SIG-M5 (cell line): ENCODE measurements at regions not wholly inside any gene's neighbourhood (a gene's known extent, or its start where the extent isn't known, plus 50 kb on each side); places are given as distances from the start of the nearest gene placed in this dataset.
"Not testable (repeated sequence)": the region's sequence is repeated elsewhere in the genome, so short reads cannot be mapped to it uniquely, and the experiment has no call there.

ENCODE experiments used
- DNase-seq: peaks from one replicate; lab custom pipeline; 2025; lab: John Stamatoyannopoulos, UW

DNA sequence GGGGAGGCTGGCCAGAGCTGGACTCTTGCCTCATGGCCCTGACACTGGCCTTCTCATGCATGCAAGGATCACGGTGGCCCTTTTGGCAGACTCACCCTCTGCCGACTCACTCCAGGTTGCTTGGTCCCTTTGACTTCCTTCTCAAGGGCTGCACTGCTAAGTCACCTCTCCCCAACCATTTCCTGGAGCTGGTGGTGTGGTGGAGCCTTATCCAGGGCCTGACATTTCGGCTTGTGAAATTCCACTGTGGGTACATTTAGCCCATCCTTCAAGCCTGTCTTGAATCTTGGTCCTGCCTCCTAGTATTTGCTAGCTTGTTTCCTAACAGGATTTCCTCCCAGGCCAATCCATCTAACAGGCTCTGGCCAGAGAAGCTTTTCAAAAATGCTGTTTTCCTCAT is 52.6 kb upstream of the JUN start:
- DNase-seq = no peak

DNA sequence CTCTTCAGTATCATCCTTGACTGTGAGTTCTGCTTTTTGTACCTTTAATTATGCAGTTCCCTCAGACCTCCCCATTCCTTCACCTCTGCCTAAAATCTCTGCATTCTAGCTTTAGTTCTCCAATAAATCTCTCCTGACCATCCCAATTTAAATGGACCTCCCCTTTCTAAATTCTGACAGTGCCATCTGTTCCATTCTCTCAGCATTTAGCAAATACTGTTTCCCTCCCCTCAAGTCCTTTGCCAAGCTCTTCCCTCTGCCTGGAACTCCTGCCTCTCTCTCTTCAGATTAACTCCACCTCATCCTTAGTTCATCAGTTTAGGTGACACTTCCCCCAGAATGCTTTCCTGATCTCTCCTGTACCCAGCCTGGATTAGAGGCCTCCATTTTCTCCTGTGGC is 54.0 kb upstream of the JUN start:
- DNase-seq = no peak

DNA sequence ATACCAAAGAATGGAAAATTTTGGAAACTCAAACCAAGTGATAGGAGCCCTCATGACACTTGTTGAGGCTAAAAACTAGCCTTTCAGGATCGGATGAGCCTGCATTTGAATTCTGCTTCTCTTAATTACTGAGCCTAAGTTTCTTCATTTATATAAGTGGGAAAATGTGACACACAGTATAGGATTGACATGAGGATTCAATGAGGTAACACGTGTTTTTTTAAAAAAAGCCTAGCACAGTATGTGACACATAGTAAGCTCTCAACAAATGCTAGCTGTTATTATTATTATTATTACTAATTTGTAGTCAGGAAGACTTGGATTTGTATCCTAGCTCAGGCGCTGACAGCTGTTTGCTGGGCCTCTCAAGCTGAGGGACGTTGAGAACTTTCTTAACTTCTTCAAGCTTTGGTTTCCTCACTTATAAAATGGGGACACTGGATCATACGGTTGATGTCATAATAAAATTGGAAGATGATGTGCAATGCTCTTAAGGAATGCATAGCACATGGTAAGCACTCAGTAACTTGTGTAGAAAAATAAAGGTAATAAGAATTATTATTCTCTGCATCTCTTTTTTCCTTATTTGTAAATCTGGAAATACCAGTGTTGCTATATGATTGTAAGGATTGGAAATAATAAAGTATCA is 55.4 kb upstream of the JUN start:
- DNase-seq = no peak

DNA sequence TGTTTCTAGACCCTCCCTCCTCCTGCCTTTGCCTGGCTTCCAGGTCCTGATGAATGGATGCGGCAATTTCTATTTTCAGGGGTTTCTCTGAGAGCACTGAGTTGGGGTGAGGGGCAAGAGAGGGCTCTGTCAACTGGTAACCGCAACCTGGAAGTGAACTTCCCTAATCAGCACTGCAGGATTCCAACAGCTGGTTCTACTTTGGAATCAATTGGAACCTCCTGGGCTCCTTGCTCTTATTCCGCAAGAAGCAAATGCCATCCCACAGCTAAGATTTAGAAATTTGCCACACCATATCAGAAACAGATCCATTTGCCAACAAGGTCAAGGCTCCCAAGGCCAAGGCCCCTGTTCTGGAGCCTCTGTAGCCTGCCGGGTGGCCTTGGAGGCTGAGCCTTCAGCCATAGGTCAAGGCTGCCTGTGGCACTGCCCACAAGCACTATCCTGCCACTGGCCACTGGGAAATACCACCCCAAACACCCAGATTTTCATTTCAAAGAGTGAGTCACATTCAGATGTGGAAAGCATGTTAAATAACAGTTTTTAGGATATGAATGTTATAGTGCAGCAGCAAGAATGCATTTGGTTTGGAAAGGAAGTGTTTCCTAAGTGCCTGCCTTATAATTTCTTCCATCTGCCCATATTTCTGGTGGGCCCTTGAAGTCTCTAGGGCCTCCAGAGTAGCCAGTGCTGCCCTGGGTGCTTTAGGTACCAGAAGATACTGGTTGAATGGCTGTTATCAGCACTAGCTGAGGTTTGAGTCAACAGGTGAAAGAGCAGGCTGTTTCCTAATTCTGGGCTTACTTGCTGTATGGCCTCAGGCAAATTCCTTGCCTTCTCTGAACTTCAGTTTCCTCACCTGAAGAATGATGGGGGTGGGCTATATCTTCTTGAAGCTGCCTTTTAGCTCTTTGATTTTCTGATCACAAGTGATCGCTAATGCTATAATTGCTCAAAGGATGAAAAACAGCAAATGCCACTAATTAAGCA is 56.3 kb upstream of the JUN start:
- no peak for DNase-seq

DNA sequence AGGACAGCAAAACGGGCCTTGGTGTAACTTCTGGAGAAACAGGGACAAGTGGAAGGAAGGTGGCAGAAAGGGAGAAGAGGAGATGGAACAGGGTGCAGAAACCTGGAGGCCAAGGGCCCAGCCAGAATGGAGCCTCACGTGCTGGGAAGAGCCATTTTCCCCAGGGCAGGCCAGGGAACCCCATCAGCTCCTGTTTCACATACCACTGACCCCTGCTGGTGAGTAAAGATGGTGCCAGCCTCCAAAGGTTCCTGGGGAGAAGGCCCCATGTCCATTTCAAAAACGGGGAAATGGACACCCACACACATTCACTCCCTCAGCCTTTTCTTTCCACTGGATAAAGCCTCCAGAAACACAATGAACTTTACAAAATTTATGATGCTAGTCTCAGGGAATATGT is 57.6 kb upstream of the JUN start:
- no peak for DNase-seq

DNA sequence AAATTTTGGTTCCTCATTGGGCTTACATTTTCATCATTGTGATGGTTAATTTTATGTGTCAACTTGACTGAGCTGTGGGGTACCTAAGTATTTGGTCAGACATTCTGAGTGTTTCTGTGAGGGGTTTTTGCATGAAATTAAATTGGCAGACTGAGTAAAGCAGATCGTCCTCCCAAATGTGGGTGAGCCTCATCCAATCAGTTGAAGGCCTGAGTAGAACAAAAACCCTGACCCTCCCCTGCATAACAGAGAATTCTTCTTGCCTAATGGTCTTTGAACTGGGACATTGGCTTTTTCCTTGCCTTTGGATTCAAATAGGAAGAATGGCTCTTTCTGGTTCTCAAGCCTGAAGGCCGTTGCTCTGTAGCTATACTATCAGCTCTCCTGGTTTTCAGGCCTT is 59.1 kb upstream of the JUN start:
- DNase-seq = no peak

DNA sequence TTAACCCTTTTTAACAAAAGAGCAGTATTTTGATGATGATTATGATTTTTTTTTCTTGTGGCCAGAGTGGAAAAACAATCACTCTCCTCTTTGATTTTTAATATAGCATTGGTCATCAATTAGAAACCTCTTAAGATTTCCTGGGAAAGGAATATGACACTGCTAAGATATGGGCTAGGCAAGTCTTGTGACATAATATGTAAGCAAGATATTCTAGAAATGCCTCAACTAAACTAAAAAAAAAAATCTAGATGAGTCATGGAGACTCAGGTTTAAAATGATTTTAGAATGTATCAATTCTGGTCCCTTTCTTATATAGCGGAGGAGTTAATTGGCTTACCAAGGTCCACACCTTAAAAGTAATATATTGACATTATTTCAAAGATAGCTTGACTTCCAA is 60.3 kb upstream of the JUN start:
- no peak for DNase-seq

DNA sequence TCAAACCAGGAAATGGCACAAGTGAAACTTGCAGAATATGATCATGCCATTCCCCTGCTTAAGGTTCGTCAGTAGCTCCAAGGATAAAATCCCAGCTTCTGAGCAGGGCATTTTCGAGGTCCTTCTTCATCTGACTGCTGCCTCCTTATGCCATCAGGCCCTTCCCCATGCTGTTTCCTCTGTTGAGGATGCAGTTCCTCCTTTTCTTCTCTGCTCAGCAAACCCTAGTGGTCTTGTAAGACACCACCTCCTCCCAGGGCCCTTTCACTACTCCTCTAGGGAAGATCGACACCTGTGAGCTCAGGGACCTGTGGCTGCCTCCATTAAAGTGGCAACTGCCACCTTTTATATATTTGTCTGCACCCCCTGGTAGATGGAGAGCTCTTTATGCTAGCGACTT is 62.1 kb upstream of the JUN start:
- no peak for DNase-seq

DNA sequence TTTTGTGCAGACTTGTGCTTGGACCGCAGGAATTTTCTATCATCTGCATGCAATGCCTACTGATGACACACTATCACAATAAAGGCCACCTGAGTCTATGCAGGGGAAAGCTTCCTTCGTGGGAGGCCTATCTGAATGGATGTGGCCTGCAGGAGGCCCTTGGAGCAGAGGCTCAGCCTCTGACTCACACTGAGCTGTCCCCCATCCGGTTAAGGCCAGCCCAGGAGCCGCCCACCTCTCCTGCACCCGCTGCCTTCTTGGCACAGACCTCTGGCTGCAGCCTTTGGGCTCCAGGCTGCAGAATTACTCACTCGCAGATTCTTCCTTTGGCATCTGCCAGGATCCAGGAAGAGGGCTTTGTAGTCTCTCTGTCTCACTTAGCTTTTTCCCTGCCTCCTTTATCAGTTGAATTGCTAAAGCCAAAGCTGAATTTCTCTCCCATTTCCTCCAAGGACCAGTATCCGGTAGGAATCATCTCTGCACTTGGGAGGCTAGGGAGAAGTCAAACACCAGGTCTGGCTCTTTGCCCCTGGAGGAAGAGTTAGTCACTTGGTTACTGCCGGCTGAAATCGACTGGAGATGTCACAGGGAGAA is 65.1 kb upstream of the JUN start:
- no peak for DNase-seq

DNA sequence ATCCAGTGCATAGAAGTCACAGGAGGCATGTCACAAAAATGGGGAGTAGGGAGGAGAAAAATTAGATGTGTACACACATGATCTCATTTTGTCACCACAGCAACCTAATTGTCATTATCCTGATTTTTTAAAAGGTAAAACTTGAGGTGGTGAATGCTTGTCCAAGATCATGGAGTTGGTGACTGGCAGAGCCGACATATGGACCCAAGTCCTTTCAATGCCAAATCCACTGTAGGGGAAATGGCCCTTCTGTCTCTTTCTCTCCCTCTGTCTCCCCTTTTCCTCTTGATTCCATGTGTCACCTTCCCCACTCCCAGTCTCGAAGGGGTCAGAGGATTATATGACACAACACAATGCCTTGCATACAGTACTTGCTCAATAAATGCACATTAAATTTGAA is 65.7 kb upstream of the JUN start:
- DNase-seq = no peak

DNA sequence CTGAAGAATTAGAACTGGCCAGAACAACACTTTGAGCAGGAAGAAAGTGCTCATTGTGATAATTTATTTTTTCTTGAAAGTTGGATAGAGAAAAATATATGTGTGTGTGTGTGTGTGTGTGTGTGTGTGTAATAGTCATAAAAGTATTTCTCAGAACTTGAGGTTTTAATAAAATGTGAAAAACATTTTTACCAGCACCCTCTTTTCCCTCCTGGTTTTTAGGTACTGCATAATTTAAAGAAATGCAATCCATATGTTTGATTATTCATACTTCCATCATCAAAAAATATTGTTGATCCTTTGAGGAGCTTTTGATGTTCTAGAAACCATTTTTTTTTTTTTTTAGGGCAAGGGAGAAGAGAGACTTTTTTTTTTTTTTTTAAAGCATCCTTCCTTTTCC is 66.8 kb upstream of the JUN start:
- DNase-seq = no peak

DNA sequence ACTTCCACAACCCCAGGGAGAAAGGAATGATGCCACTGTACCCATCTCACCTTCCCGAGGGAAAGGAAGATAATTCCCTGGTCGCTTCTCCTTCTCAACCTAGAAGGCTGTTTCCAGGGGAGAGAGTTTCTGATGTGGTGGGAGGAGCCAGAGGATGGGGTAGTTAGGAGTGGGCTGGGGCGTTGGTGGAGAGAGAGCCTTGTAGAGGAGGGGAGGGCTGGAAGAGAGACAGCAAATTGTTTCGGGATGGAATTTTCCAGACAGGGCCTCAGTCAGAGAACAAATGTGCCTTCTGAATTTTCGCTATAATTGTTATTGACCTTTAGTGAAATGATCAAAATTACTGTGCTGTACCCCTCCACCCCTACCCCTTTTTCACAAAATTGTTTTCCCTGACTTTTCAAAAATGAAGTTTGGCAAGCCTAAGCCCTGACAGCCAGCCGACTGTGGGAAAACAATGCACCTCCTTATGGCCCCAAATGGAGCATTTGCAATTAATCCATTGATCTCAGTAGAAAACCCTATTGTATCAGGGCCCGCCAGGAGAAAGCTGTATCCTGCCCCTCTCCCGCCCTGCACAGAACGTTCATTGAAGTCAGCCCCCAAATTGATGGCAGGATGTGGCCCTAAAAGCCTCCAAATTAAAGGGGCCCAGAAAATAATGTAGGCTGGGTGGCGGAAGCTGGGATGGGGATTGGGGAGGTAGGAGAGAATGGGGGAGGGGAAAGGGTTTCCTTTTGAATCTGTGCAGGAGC is 69.1 kb upstream of the JUN start:
- DNase-seq = no peak

DNA sequence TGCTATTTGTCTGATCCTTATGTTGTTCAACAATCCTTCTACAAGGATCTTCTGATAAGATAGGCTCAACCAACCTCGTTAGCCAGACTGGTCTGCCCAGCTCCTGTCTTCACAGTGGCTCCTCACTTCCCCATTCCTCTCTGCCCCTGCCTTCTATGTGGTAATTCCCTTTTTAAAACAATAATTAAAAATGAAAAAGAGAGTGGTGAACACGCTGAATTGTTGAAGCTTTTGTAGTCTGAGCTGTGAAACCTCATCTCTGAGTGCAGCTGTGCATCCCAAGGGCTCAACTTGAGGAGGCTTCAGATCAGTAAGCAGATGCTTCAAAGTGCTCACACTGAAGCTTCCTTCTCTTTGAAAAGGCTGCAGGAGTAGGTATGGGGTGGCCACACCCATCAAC is 70.7 kb upstream of the JUN start:
- no peak for DNase-seq

DNA sequence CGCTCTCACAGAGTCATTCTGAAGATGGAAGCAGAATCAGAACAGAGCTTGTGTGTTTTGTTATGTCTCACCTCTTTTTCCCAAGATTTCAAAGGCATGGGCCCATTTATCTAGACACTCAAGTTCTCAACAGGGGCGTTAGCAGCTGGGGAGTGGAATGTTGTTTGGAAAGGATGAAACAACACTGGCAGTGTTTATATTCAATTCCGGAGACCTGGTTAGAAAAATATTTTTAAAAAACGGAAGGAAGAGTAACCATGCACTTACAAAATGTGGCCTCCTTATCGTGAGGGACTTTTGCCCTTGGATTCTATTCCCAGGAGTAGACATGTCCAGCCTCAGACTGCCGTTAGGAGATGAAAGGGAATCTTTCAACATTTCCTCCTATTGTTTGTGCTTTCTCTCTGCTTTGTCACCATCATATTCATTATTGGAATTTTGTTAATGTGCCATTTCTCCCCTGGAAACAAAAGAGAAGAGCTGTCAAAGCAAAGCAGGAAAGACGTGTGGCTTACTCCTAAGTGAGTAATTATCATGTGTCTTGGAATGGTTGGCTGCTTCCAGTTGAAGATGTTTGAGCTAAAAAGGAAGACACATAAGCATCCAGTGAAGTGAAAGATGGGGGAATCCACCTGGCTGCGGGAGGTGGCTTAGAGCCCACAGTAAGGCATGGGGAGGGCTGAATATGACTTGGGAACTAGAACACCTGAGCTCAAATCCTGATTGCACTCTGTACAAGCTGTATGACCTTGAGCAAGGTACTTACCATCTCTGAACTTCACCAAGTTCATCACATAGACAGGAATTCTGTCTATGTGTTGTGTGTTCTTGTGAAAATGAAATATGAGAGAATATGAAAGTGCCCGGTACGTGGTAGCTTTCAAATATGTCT is 71.7 kb upstream of the JUN start:
- DNase-seq = no peak

DNA sequence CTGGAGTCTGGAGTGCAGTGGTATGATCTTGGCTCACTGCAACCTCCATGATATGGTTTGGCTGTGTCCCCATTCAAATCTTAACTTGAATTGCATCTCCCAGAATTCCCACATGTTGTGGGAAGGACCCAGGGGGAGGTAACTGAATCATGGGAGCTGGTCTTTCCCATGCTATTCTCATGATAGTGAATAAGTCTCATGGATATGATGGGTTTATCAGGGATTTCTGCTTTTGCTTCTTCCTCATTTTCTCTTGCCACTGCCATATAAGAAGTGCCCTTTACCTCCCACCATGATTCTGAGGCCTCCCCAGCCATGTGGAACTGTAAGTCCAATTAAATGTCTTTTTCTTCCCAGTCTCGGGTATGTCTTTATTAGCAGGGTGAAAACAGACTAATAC is 72.4 kb upstream of the JUN start:
- DNase-seq = not testable (repeated sequence)

DNA sequence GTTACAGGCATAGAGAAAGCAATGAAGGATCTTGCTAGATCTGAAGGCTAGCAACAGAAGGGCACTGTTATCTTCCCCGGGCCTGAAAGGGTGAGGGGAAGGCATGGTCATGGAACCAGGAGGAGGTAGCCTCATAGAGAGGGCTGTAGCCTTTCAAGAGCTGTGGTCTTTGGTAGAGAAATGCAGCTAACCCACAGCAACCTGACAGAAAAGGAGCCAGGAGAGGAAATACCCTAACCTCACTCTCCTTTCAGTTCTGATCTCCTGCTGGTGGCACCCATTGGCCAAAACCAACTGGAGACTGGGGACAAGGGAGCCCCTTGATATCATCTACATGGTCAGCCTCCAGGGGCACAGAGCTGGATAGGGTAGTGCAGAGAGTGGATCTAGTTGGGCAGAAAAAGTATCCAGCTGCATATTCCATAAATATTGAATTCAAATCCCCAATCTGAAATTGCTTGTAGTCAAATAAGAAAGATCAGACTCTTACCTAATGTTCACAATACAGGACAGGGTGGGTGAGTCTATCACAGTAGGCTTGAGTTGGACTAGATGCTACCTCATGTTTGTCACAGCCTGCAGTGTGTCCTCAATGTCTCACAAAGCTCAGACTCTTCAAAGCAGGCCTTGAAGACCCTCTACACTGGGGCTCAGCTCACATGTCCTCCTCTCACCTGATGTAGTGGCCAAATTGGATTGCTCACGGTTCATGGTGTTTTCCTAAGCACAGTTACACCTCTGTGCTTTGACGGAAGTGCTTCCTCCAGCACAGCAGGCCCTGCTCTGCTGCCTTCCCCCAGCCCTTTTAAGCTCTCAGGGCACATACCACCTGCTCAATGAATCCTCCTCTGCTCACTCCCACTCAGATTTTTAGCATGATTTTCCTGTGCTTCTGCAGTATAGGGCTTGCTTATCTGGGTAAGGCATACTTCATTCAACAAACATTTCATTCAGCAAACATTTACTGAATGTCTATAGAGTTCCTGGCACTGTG is 74.1 kb upstream of the JUN start:
- no peak for DNase-seq

DNA sequence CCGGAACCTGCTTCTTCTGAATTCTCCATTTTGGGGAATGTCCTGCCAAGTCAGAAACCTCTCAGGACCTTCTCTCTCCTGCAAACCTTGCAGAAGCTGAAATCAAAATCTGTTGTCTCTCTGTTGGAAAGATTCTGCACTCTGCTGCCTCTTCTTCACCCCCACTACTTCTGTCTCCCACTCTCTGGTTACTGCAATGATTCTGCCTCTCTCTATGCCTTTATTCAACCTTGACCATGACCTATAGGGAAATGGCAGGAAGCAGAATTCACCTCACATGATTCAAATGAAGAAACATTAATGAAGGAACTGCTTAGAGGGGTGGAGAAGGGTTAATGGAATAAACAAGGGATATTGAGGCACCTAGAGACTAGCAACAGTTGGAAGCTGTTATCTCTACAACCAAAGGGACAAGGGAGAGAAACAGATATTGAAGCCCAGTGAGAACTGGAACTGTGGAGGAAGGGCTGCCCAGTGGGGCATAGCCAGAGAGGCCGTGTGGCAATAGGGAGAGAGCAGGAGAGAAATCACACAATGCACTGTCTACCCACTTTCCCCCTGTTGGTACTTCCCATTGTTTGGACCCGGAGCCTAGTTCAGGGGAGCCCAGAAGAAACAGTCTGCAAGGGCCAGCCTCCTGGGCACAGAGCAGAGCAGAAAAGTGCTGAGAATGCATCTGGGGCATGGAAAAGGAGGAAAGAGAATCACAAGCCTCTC is 76.1 kb upstream of the JUN start:
- DNase-seq = no peak

DNA sequence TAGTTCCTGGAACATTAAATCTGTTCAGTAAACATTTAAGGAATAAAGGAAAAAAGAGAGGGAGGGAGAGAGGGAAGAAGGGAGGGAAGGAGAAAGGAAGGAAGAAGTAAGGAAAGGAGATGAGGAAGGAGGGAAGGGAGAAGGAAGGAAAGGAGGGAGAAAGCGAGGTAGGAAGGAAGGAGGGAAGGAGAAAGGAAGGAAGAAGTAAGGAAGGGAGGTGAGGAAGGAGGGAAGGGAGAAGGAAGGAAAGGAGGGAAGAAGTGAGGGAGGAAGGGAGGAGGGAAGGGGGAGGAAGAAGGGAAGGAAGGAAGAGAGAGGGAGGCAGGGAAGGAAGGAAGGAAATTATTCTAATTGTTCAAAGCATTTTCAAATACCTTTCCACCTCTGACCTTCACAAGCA is 77.2 kb upstream of the JUN start:
- DNase-seq = no peak

DNA sequence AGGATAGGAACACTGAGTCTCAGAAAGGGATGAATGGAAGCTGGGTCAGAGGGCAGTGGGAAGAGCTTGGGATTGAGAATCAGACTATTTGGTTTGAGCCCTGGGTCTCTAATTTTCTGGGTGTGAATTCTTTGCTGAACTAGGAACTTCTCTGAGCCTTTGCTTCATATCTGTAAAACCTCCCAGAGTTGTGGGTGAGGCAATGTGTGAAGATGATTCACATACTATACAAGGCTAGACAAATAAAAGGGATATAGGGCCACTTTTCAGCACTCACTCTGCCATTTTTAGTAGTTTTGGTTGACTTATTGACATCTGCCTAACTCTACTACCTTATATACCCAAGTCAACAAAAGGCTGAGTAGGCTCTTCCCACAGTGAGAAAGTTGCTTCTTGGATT is 77.7 kb upstream of the JUN start:
- no peak for DNase-seq
